ENCODE measurements at regions not wholly inside any gene's neighbourhood (a gene's known extent, or its start where the extent isn't known, plus 50 kb on each side); places are given as distances from the start of the nearest gene placed in this dataset.

DNA sequence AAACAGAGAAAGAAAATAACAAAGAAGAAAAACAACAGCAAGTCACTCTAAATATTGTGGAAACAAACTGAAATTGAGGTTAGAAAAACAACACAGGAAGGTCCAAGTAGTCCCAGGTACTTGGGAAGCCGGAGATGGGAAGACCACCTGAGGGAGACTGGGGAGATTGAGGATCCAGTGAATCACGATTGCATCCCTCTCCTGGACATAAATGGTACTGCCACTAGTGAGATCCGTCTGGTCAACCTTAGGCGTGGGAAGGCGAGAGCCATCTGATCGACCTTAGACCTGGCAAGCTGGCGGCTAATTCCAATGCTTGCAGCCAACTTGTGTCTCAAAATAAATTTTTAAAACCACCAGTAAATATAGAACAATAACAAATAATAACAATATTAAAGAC is 81.9 kb downstream of the ZNF726 start:
- Mint-ChIP-seq H3K9me3 (peaks cover 95% of the 10 kb centered on the region), H3K27ac (no peak overlapping the region), H3K4me1 (no peaks in the 10 kb centered on the region), H3K36me3 (peaks cover 67% of the 10 kb centered on the region), H3K27me3 (ENCODE audit: low read depth) (peaks cover 18% of the 10 kb centered on the region), H3K4me3 (no peak overlapping the region)
- ChIA-PET POLR2A (no interaction called here), CTCF (no interaction called here)
- no peak for TF ChIP-seq ZNF219 (CRISPR knock-in tag; IDR thresholded peaks at IDR 0.05; ENCODE audit: borderline replicate concordance)
- TF ChIP-seq, protein P1, sequence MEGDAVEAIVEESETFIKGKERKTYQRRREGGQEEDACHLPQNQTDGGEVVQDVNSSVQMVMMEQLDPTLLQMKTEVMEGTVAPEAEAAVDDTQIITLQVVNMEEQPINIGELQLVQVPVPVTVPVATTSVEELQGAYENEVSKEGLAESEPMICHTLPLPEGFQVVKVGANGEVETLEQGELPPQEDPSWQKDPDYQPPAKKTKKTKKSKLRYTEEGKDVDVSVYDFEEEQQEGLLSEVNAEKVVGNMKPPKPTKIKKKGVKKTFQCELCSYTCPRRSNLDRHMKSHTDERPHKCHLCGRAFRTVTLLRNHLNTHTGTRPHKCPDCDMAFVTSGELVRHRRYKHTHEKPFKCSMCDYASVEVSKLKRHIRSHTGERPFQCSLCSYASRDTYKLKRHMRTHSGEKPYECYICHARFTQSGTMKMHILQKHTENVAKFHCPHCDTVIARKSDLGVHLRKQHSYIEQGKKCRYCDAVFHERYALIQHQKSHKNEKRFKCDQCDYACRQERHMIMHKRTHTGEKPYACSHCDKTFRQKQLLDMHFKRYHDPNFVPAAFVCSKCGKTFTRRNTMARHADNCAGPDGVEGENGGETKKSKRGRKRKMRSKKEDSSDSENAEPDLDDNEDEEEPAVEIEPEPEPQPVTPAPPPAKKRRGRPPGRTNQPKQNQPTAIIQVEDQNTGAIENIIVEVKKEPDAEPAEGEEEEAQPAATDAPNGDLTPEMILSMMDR (IDR thresholded peaks at IDR 0.05) = peak; percentile 38; the same call in 1 of the 2 replicates
- no peak for TF ChIP-seq ZNF671 (CRISPR knock-in tag; IDR thresholded peaks at IDR 0.05)
- TF ChIP-seq, protein P2, sequence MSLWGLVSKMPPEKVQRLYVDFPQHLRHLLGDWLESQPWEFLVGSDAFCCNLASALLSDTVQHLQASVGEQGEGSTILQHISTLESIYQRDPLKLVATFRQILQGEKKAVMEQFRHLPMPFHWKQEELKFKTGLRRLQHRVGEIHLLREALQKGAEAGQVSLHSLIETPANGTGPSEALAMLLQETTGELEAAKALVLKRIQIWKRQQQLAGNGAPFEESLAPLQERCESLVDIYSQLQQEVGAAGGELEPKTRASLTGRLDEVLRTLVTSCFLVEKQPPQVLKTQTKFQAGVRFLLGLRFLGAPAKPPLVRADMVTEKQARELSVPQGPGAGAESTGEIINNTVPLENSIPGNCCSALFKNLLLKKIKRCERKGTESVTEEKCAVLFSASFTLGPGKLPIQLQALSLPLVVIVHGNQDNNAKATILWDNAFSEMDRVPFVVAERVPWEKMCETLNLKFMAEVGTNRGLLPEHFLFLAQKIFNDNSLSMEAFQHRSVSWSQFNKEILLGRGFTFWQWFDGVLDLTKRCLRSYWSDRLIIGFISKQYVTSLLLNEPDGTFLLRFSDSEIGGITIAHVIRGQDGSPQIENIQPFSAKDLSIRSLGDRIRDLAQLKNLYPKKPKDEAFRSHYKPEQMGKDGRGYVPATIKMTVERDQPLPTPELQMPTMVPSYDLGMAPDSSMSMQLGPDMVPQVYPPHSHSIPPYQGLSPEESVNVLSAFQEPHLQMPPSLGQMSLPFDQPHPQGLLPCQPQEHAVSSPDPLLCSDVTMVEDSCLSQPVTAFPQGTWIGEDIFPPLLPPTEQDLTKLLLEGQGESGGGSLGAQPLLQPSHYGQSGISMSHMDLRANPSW (CRISPR knock-in tag; conservative IDR thresholded peaks at IDR 0.05; ENCODE audit: low read depth) = no peak
- peak; percentile 33 for DNase-seq (ENCODE audit: low spot score)
- peak; percentile 88 for ATAC-seq

GRCh38 chr19:23998568-23998967 is 83.9 kb downstream of the ZNF726 start:
- no peak for DNase-seq (ENCODE audit: low spot score)
- ChIA-PET POLR2A (no interaction called here), CTCF (no interaction called here)
- Mint-ChIP-seq H3K27ac (no peak overlapping the region), H3K4me3 (no peak overlapping the region), H3K4me1 (no peaks in the 10 kb centered on the region), H3K9me3 (peaks cover 84% of the 10 kb centered on the region), H3K27me3 (ENCODE audit: low read depth) (peaks cover 24% of the 10 kb centered on the region), H3K36me3 (peaks cover 70% of the 10 kb centered on the region)
- no peak for TF ChIP-seq ZNF671 (CRISPR knock-in tag; IDR thresholded peaks at IDR 0.05)
- no peak for TF ChIP-seq PRRX2 (CRISPR knock-in tag; IDR thresholded peaks at IDR 0.05)
- TF ChIP-seq FOXK1 (CRISPR knock-in tag; IDR thresholded peaks at IDR 0.05) = no peak
- ATAC-seq = no peak

DNA sequence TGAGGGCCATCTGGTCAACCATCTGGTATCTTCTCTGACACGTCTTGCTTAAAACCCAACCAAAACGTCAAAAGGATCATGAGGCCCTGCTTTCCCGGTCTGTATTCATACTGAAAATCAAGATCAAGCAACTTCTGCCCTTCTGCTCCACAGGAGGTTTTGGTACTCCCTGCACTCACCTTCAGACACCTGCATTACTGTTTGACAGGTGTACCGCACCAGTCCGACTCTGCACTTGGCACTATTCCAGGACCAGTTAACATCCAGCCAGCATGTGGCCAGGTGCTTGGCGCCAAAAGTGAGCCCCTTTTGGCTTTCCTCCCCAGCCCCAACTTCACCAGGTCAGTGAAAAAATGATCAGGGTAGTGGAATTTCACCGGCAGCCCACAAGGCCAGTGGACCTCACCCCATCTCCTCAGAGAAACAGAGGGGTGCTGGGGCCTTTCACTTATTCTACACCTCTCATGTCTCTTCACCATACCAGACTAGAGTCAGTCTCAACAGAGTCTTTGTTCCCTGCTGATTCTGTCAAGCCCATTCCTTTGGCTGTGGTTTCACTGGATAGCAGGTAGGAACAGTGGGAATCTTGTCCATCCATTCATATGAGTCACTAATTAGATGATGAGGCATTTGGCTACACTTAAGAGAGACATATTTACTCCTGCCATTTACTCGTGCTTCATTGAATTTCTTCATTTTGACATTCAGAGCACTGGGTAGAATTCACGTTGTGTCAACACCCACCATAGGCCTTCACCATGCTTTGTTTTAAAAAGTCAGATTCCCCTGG is 85.3 kb downstream of the ZNF726 start:
- ATAC-seq = no peak
- ChIA-PET POLR2A (no interaction called here), CTCF (no interaction called here)
- Mint-ChIP-seq H3K4me3 (no peak overlapping the region), H3K4me1 (no peaks in the 10 kb centered on the region), H3K27me3 (ENCODE audit: low read depth) (peaks cover 26% of the 10 kb centered on the region), H3K36me3 (peaks cover 70% of the 10 kb centered on the region), H3K27ac (no peak overlapping the region), H3K9me3 (peaks cover 77% of the 10 kb centered on the region)
- TF ChIP-seq OVOL2 (CRISPR knock-in tag; IDR thresholded peaks at IDR 0.05; ENCODE audit: borderline replicate concordance) = no peak
- no peak for TF ChIP-seq TCF7 (CRISPR knock-in tag; IDR thresholded peaks at IDR 0.05; ENCODE audit: low read depth)
- TF ChIP-seq ETV6 (CRISPR knock-in tag; IDR thresholded peaks at IDR 0.05) = no peak
- TF ChIP-seq, protein P3, sequence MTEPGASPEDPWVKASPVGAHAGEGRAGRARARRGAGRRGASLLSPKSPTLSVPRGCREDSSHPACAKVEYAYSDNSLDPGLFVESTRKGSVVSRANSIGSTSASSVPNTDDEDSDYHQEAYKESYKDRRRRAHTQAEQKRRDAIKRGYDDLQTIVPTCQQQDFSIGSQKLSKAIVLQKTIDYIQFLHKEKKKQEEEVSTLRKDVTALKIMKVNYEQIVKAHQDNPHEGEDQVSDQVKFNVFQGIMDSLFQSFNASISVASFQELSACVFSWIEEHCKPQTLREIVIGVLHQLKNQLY (CRISPR knock-in tag; IDR thresholded peaks at IDR 0.05) = no peak
- no peak for DNase-seq (ENCODE audit: low spot score)

- POLR2A ChIA-PET = no interaction called here
- peaks cover 69% of the 10 kb centered on the region for H3K36me3 Mint-ChIP-seq
- no peaks in the 10 kb centered on the region for H3K4me1 Mint-ChIP-seq
- DNase-seq (ENCODE audit: low spot score) = no peak
- no peak overlapping the region for H3K4me3 Mint-ChIP-seq
- TF ChIP-seq GRHL2 (CRISPR knock-in tag; IDR thresholded peaks at IDR 0.05; ENCODE audit: insufficient replicate concordance, severe bottlenecking) (no peak), ESRRA (CRISPR knock-in tag; IDR thresholded peaks at IDR 0.05; ENCODE audit: borderline replicate concordance) (no peak), TEAD1 (CRISPR knock-in tag; IDR thresholded peaks at IDR 0.05) (no peak), HMGA2 (CRISPR knock-in tag; IDR thresholded peaks at IDR 0.05) (no peak)
- CTCF ChIA-PET = no interaction called here
- ATAC-seq = no peak
- peaks cover 77% of the 10 kb centered on the region for H3K9me3 Mint-ChIP-seq
- H3K27ac Mint-ChIP-seq = no peak overlapping the region
- peaks cover 26% of the 10 kb centered on the region for H3K27me3 Mint-ChIP-seq (ENCODE audit: low read depth)
These were observed 86.0 kb downstream of the ZNF726 start for GRCh38 chr19:24000656-24001055.

Measured in WTC11 (cell line).